Thyroid gland (tissue), 4 donors: ENCODE measurements at regions not wholly inside any gene's neighbourhood (a gene's known extent, or its start where the extent isn't known, plus 50 kb on each side); places are given as distances from the start of the nearest gene placed in this dataset.

Experiments used
- DNase-seq, 2 donors: peaks; one replicate each; pipeline ENCODE4 v3.0.0-alpha.2; 2019
- H3K27ac ChIP-seq, 3 donors: fragments of 200-600 bp; sonication (generic); 1 replicate in 2 of 3; 2 replicates in 1 of 3; pipeline ENCODE4 v1.5.1; 2016 to 2019; ENCODE audit warnings: mild to moderate bottlenecking in 1 of 3, moderate library complexity in 1 of 3
- H3K27me3 ChIP-seq: fragments of 200-600 bp; sonication (generic); one replicate; pipeline ENCODE4 v1.5.1; 2019
- H3K36me3 ChIP-seq, 2 donors: fragments of 200-600 bp; sonication (generic); one replicate each; pipeline ENCODE4 v1.5.1; 2016 to 2019
- H3K4me1 ChIP-seq, 2 donors: fragments of 200-600 bp; sonication (generic); one replicate each; pipeline ENCODE4 v1.5.1; 2017 to 2019
- H3K4me3 ChIP-seq, 3 donors: fragments of 200-600 bp; sonication (generic); replicated peaks in 1 of 3; 1 replicate in 2 of 3; 2 replicates in 1 of 3; pipeline ENCODE4 v1.5.1; 2016; ENCODE audit warnings: mild to moderate bottlenecking in 1 of 3
- H3K9me3 ChIP-seq: fragments of 200-600 bp; sonication (generic); one replicate; pipeline ENCODE4 v1.5.1; 2017
- POLR2A ChIP-seq, 2 donors: fragments of 450-650 bp; IDR thresholded peaks; one replicate each; pipeline ENCODE4 v1.6.1; 2017; ENCODE audit warnings: antibody characterized with exemption in 2 of 2, mild to moderate bottlenecking in 2 of 2, moderate library complexity in 1 of 2
- WGBS, 2 donors: methylation state at CpG; one replicate each; pipeline ENCODE4 v1.1.5; 2017; 5-methylcytosine and 5-hydroxymethylcytosine counted together
- intact Hi-C: fragments of 100-400 bp; cut with DNase I; formaldehyde crosslinking; loops from one replicate; pipeline ENCODE4 v1.15.1; 2023
- TF ChIP-seq, protein P1 (sequence below), 6 experiments: fragments of 200-600 bp in 3 of 6; fragments of 450-650 bp in 3 of 6; sonication (generic) in 3 of 6; IDR thresholded peaks; one replicate each; pipeline ENCODE4 v1.5.1; 2016 to 2019; ENCODE audit warnings: antibody characterized with exemption in 6 of 6, mild to moderate bottlenecking in 2 of 6, inconsistent platforms in 1 of 6, moderate library complexity in 1 of 6

GRCh38 chr14:95408731-95409476, 89.2 kb upstream of the CLMN start:
- H3K27me3 ChIP-seq, result no peaks in the 10 kb centered on the region
- no peaks in the 10 kb centered on the region for H3K4me1 ChIP-seq
- no peaks in the 10 kb centered on the region for H3K36me3 ChIP-seq
- intact Hi-C loops, result no loop called here
- H3K27ac ChIP-seq, result peak overlapping the region in 1 of 3 donors; percentile 24
- no peak overlapping the region for H3K4me3 ChIP-seq
- 78 to 79% methylated on average over 12 to 17 of the region's 17 CpGs for WGBS, 2 donors
- TF ChIP-seq, protein P1, sequence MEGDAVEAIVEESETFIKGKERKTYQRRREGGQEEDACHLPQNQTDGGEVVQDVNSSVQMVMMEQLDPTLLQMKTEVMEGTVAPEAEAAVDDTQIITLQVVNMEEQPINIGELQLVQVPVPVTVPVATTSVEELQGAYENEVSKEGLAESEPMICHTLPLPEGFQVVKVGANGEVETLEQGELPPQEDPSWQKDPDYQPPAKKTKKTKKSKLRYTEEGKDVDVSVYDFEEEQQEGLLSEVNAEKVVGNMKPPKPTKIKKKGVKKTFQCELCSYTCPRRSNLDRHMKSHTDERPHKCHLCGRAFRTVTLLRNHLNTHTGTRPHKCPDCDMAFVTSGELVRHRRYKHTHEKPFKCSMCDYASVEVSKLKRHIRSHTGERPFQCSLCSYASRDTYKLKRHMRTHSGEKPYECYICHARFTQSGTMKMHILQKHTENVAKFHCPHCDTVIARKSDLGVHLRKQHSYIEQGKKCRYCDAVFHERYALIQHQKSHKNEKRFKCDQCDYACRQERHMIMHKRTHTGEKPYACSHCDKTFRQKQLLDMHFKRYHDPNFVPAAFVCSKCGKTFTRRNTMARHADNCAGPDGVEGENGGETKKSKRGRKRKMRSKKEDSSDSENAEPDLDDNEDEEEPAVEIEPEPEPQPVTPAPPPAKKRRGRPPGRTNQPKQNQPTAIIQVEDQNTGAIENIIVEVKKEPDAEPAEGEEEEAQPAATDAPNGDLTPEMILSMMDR (IDR thresholded peaks at IDR 0.05), result no peak
- TF ChIP-seq POLR2A (IDR thresholded peaks at IDR 0.05), result no peak
- H3K9me3 ChIP-seq, result no peaks in the 10 kb centered on the region
- no peak for DNase-seq

DNA sequence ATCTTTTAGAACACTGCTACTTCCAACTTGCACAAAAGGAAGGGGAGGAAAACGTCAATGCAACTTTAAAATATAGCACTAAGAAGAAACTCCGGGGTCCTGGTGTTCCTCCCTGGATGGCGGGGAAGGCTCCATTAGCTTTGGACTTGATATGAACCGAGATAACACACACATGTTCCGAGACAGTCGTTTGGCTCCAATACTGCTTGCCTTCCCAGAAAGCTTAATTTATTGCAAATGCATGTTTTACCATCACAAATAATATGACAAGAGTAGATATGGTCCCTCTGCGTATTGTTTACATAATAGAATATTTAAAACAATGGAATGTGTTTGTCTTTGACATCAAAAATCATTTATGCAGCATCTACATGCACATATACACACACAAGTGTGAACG, 87.6 kb upstream of the CLMN start:
- WGBS, 2 donors, result 76 to 80% methylated on average over 8 of the region's 8 CpGs
- H3K4me1 ChIP-seq, result no peaks in the 10 kb centered on the region
- H3K27me3 ChIP-seq, result no peaks in the 10 kb centered on the region
- no peak overlapping the region for H3K4me3 ChIP-seq
- no peak overlapping the region for H3K27ac ChIP-seq
- no peak for TF ChIP-seq POLR2A (IDR thresholded peaks at IDR 0.05)
- TF ChIP-seq, protein P1 (IDR thresholded peaks at IDR 0.05), result no peak
- no peak for DNase-seq
- intact Hi-C loops, result no loop called here
- H3K36me3 ChIP-seq, result no peaks in the 10 kb centered on the region
- H3K9me3 ChIP-seq, result no peaks in the 10 kb centered on the region

DNA sequence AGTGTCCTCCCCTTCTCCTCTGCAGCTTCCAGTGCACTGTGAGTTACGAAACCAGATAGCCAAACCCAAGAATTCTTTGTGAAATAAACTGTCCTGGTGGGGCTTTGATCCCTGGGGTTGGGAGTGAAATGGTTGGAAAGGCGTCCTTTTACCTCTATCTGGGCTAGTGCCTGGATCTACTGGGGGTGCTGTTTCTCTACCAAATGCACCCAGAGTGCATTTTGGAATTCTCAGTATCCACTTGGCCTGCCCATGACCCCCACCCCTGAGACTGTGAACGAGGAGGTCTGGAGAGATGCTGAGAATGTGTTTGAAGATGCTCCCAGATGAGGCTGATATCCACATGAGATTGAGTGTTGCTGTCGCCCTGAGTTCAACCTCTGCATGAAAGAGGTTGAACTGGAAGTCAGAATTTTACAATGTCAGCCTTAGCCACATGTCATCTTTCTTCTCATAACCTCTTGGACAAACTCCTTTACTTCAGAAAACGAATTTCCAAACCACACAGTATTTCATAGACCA, 87.1 kb upstream of the CLMN start:
- Histone ChIP-seq H3K4me1 (no peaks in the 10 kb centered on the region), H3K27me3 (no peaks in the 10 kb centered on the region), H3K9me3 (no peaks in the 10 kb centered on the region), H3K36me3 (no peaks in the 10 kb centered on the region), H3K4me3 (no peak overlapping the region), H3K27ac (no peak overlapping the region)
- intact Hi-C loops, result no loop called here
- TF ChIP-seq, protein P1 (IDR thresholded peaks at IDR 0.05), result no peak
- TF ChIP-seq POLR2A (IDR thresholded peaks at IDR 0.05), result no peak
- 68 to 72% methylated on average over 5 of the region's 5 CpGs for WGBS, 2 donors
- DNase-seq, result no peak

GRCh38 chr14:95404583-95404982, 84.9 kb upstream of the CLMN start:
- no peak for DNase-seq
- H3K4me3 ChIP-seq, result no peak overlapping the region
- WGBS, 2 donors, result 66 to 74% methylated on average over 7 of the region's 7 CpGs
- no peaks in the 10 kb centered on the region for H3K36me3 ChIP-seq
- no peaks in the 10 kb centered on the region for H3K27me3 ChIP-seq
- H3K9me3 ChIP-seq, result no peaks in the 10 kb centered on the region
- no peaks in the 10 kb centered on the region for H3K4me1 ChIP-seq
- intact Hi-C loops, result no loop called here
- H3K27ac ChIP-seq, result no peak overlapping the region
- no peak for TF ChIP-seq POLR2A (IDR thresholded peaks at IDR 0.05)
- TF ChIP-seq, protein P1 (IDR thresholded peaks at IDR 0.05), result no peak

GRCh38 chr14:95402578-95402977, 82.9 kb upstream of the CLMN start:
- DNase-seq, result no peak
- no peak overlapping the region for H3K27ac ChIP-seq
- H3K4me1 ChIP-seq, result no peaks in the 10 kb centered on the region
- H3K27me3 ChIP-seq, result no peaks in the 10 kb centered on the region
- no peak overlapping the region for H3K4me3 ChIP-seq
- TF ChIP-seq, protein P1 (IDR thresholded peaks at IDR 0.05), result no peak
- no peak for TF ChIP-seq POLR2A (IDR thresholded peaks at IDR 0.05)
- intact Hi-C loops, result no loop called here
- 83 to 87% methylated on average over 5 of the region's 5 CpGs for WGBS, 2 donors
- H3K9me3 ChIP-seq, result no peaks in the 10 kb centered on the region
- H3K36me3 ChIP-seq, result no peaks in the 10 kb centered on the region
